Activated CD4-positive, alpha-beta T cell treated with anti-CD3 and anti-CD28 coated beads, Interleukin-2, amount 50 U/mL, for 24 hours (primary cell): ENCODE measurements at regions not wholly inside any gene's neighbourhood (a gene's known extent, or its start where the extent isn't known, plus 50 kb on each side); places are given as distances from the start of the nearest gene placed in this dataset.
"Not testable (repeated sequence)": the region's sequence is repeated elsewhere in the genome, so short reads cannot be mapped to it uniquely, and the experiment has no call there.

ENCODE experiments used
- DNase-seq, 2 donors: peaks; one replicate each; pipeline ENCODE4 v3.0.0-alpha.2; 2020; ENCODE audit warnings: low read depth in 1 of 2, low spot score in 1 of 2

GRCh38 chr11:112537026-112537425, 276.4 kb upstream of the PLET1 start:
- no peak for DNase-seq

GRCh38 chr11:112537846-112538330, 277.2 kb upstream of the PLET1 start:
- no peak for DNase-seq

- no peak for DNase-seq
Measured at GRCh38 chr11:112538534-112539280, 278.0 kb upstream of the PLET1 start.

GRCh38 chr11:112539281-112539555, 278.6 kb upstream of the PLET1 start:
- not testable (repeated sequence) for DNase-seq

GRCh38 chr11:112539741-112540140, 279.1 kb upstream of the PLET1 start:
- DNase-seq, result no peak

- DNase-seq, result no peak
Measured at GRCh38 chr11:112540261-112540660, 279.6 kb upstream of the PLET1 start.

- DNase-seq, result no peak
Measured at GRCh38 chr11:112541140-112542046, 280.7 kb upstream of the PLET1 start.

GRCh38 chr11:112542479-112542878, 281.8 kb upstream of the PLET1 start:
- no peak for DNase-seq

GRCh38 chr11:112543390-112543789, 282.7 kb upstream of the PLET1 start:
- DNase-seq, result no peak

- no peak for DNase-seq
Measured at GRCh38 chr11:112548641-112549040, 288.0 kb upstream of the PLET1 start.

GRCh38 chr11:112553205-112553731, 292.6 kb upstream of the PLET1 start:
- DNase-seq, result no peak

- DNase-seq, result no peak
Measured at GRCh38 chr11:112554586-112554985, 293.9 kb upstream of the PLET1 start.

GRCh38 chr11:112555491-112556364, 295.1 kb upstream of the PLET1 start:
- DNase-seq, result peak; percentile 51 to 61

GRCh38 chr11:112558691-112559090, 298.0 kb upstream of the PLET1 start:
- DNase-seq, result no peak

GRCh38 chr11:112563808-112564207, 303.1 kb upstream of the PLET1 start:
- no peak for DNase-seq

- DNase-seq, result no peak
Measured at GRCh38 chr11:112564228-112564955, 303.7 kb upstream of the PLET1 start.

GRCh38 chr11:112565551-112565950, 304.9 kb upstream of the PLET1 start:
- no peak for DNase-seq

GRCh38 chr11:112566124-112566523, 305.5 kb upstream of the PLET1 start:
- DNase-seq, result no peak

GRCh38 chr11:112570333-112570732, 309.7 kb upstream of the PLET1 start:
- DNase-seq, result no peak

GRCh38 chr11:112579282-112579681, 318.6 kb upstream of the PLET1 start:
- DNase-seq, result no peak
